Umbilical cord (tissue), 1 donor: ENCODE measurements at regions not wholly inside any gene's neighbourhood (a gene's known extent, or its start where the extent isn't known, plus 50 kb on each side); places are given as distances from the start of the nearest gene placed in this dataset.

ENCODE experiments used
- DNase-seq: peaks from one replicate; pipeline ENCODE4 v3.0.0-alpha.2; 2015; ENCODE audit warnings: low spot score

- no peak for DNase-seq
These were observed 757.3 kb upstream of the IGFBP3 start for GRCh38 chr7:46678421-46678820.

- no peak for DNase-seq
These were observed 754.4 kb upstream of the IGFBP3 start for GRCh38 chr7:46675456-46675855.

GRCh38 chr7:46672861-46673260, 751.8 kb upstream of the IGFBP3 start:
- peak; percentile 28 for DNase-seq

- no peak for DNase-seq
These were observed 750.2 kb upstream of the IGFBP3 start for GRCh38 chr7:46671108-46671769.

DNA sequence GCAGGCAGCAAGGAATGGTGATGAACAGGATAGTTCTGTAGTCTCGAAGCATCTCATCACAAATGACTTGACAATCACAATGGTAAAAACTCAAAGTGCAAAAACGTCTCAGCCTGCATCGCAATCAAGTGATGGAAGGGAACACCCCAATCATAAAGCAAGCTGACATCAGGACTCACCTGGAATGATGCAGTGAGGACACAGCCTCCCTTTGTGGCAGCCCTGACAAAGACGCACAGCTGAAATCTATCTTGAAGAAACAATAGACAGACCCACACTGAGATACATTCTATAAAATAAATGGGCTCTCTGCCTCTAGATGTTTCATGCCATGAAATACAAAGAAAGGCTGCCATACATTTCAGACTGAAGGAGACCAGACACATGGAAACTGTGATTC, 748.0 kb upstream of the IGFBP3 start:
- DNase-seq = no peak

DNA sequence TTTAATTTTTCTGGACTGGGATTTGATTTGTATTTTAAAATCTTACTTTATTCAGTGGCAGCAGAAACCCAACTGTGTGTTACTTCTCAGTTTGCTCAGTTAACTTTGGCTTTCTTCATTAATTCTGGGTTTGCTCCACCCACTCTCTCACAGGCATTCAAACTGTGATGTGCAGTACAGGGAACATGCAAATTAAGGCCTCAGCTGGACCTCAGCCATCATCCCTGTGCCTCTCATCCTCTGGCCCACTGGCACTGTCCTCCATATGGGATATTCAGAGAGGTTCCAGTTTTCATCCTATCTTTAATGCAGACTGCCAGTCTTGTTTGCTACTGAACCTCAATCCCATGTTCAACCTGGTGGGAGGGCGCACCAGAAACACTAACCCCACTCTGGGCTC, 743.4 kb upstream of the IGFBP3 start:
- DNase-seq = no peak

- DNase-seq = no peak
These were observed 742.0 kb upstream of the IGFBP3 start for GRCh38 chr7:46663025-46663424.

- peak; percentile 69 for DNase-seq
These were observed 740.4 kb upstream of the IGFBP3 start for GRCh38 chr7:46661431-46661830.

DNA sequence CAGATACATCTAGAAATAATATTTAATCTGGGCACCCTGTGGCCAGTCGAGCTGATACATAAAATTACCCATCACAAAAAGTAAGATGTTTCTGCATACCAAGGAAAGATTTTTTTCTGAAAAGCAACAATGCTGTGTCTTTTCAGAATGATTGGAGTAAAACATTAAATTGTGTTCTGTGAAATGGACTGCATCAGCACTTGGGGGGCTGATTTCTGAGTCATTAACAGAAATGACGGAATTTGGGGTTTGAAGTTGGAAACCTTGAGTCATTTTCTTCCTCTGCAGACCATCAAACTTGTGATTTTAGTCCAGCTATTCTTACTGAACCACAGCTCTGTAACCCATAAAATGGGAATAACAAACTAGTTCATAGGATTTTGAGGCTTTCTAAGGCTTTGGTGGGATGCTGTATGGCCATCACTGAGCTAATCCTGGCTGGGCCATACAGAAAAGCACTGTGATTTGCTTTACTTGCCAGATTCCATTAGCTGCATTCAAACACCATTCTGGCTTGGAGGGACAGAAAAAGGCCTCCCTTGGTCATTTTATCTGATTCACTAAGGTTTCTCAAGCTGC, 739.4 kb upstream of the IGFBP3 start:
- DNase-seq = peak; percentile 93

DNA sequence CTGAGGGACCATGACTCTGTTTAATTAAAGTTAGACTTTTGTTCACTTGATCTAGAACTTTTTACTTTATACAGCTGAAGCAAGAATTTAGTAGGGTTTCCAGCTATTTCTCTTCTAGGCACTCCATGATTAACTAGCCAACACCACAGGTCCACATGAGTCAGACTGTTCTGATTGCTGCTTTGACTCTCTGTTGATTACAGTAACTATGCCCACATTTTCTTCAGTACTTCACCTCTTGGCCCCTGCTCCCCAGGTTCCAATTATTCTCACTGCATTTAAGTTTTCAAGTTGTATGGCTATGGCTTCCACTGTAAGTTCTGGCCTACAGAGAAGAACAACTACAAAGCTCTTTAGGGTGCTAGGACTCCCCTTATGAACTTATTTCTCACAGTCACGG, 737.2 kb upstream of the IGFBP3 start:
- no peak for DNase-seq

- no peak for DNase-seq
These were observed 733.7 kb upstream of the IGFBP3 start for GRCh38 chr7:46654546-46655443.

GRCh38 chr7:46653848-46654247, 732.8 kb upstream of the IGFBP3 start:
- no peak for DNase-seq

DNA sequence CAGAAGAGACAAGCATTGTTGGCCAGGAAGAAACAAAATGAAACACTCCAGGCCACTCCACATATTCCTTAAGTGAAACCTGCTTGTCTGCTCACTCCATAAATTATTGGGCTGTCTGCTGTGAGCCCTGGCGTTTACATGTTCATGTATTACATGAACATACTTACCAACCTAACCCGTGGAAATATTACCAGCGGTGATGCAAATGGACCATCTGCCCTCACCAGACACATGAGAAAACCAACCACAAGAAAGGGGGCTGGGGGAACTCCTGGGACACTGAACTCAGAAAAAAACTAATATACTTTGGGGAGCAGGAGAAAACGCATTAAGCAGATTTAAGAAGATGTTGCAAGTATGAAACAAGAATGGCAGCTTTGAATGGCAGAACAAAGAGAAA, 731.2 kb upstream of the IGFBP3 start:
- DNase-seq = no peak

- no peak for DNase-seq
These were observed 730.6 kb upstream of the IGFBP3 start for GRCh38 chr7:46651561-46652088.

DNA sequence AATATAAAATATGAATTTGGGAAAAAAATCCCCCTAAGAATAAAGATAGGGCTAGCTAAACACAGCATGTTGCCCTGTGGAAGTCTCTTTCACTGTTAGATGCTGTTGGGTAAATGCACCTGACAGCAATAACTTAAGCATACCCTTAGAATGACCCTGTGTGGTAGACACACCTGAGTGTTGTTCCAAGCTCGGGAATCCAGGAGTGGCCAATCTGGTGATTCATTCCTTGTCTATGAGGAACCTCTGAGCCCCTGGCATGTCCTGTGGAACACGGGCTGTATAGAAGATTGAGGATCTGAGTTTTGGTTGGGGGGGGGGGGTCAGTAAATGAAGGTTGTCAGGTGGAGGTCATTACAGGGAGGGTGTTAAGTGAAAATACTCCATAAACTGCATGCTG, 730.0 kb upstream of the IGFBP3 start:
- peak; percentile 45 for DNase-seq

GRCh38 chr7:46649876-46650275, 728.8 kb upstream of the IGFBP3 start:
- no peak for DNase-seq

DNA sequence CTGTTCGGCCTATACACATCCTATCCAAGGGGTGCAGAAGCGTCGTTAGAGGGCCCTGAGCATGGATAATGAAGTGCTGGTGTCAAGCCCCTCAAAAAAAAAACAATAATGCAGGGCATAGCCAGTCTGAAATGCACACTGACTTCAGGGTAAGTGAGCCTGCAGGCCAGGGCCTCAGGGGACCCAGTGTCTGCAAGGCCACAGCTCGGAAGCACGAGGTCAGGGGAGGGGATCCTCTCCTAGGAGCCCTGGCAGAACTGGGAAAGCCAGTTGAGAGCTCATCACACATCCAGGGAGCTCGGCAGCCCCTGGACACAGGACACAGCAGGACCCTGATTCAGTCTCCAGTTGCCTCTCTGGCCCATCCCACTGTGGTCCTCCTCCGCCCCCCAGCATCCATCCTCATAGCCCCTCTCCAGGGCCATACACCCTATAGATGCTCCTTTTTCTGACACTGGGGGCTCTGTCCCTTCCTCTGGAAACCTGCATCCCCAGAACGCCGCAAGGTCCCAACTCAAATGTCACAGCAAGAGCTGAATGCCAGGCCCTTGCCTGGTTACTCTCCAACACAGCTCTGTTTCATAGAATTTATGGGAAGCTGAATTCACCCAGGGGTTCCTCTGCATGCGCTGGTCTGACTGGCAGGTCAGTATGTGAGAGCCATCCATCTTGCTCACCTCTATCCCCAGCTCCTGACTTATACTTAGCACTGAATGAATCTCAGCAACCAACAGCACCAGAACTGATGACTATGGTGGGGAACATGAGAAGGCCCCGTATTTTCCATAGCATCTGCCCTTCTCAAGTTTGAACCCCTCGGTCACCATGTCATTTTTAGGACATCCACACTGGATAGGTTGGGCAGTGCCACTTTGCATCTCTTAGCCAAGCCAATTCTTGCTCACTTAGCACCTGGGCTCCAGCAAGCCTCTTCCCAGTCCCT, 717.0 kb upstream of the IGFBP3 start:
- no peak for DNase-seq

DNA sequence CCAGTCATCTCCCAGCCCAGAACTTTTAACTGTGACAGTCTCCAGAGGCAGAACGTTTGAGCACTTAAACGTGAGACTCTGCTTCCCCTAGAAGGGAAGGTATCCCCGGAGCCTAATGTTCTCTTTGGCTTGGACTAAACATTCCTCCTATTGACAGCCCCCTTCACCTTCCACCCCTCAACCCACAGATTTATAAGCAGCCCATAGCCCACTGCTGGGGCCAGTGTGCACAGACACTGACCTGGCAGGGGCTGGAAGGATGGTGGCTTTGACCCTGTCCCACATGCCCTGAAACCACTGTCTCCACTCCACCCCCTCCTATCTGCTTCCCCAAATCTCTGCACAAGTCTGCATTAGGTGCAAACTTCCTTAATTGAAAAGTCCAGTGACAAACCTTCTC, 715.0 kb upstream of the IGFBP3 start:
- no peak for DNase-seq

GRCh38 chr7:46633630-46634240, 712.7 kb upstream of the IGFBP3 start:
- DNase-seq = peak; percentile 57

GRCh38 chr7:46633200-46633599, 712.1 kb upstream of the IGFBP3 start:
- DNase-seq = no peak

- peak; percentile 39 for DNase-seq
These were observed 709.0 kb upstream of the IGFBP3 start for GRCh38 chr7:46630031-46630430.
